Neural crest cell (in vitro differentiated cells): ENCODE measurements at regions not wholly inside any gene's neighbourhood (a gene's known extent, or its start where the extent isn't known, plus 50 kb on each side); places are given as distances from the start of the nearest gene placed in this dataset.

Experiments used
- DNase-seq: peaks from one replicate; pipeline ENCODE4 v3.0.0; 2021; ENCODE audit warnings: low read depth, mixed read lengths, low spot score
- H3K27ac Mint-ChIP-seq: one replicate; pipeline ENCODE4 v1.8.0; 2021; ENCODE audit warnings: mild to moderate bottlenecking, mixed read lengths; ENCODE audit not compliant: unreplicated experiment
- H3K27me3 Mint-ChIP-seq: 2 replicates; pipeline ENCODE4 v1.8.0; 2021; ENCODE audit warnings: low read depth, mild to moderate bottlenecking, mixed read lengths
- H3K36me3 Mint-ChIP-seq: 2 replicates; pipeline ENCODE4 v1.8.0; 2021; ENCODE audit warnings: low read depth, mild to moderate bottlenecking, mixed read lengths
- H3K4me1 Mint-ChIP-seq: 2 replicates; pipeline ENCODE4 v1.8.0; 2021; ENCODE audit warnings: mixed read lengths
- H3K4me3 Mint-ChIP-seq: one replicate; pipeline ENCODE4 v1.8.0; 2021; ENCODE audit warnings: mild to moderate bottlenecking, mixed read lengths
- H3K9me3 Mint-ChIP-seq: 2 replicates; pipeline ENCODE4 v1.8.0; 2021; ENCODE audit warnings: mixed read lengths
- TF ChIP-seq, protein P1 (sequence below): fragments of 200-600 bp; sonication (generic); conservative IDR thresholded peaks from 2 replicates; pipeline ENCODE4 v1.5.0; 2021; ENCODE audit warnings: antibody characterized with exemption, mild to moderate bottlenecking

DNA sequence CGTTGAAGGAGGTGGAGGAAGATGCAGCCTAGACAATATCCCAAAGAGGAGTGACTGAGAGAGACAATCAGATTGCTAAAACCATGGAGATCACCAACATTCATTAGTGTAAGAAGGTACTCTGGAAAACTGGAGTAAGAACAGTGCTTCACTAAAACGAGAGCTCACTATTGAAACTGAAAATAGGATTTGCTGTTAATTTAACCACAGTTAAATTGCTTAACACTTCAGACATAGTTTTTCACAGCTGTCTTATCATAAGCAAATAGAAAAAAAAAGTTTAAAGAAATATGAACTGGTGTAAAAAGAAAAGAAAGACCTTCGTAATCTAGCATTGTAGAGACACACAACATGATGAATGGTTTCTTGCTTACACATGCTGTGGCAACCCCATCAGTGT lies 1049.8 kb upstream of the CHAC2 start:
- H3K27ac Mint-ChIP-seq, result no peak overlapping the region
- TF ChIP-seq, protein P1, sequence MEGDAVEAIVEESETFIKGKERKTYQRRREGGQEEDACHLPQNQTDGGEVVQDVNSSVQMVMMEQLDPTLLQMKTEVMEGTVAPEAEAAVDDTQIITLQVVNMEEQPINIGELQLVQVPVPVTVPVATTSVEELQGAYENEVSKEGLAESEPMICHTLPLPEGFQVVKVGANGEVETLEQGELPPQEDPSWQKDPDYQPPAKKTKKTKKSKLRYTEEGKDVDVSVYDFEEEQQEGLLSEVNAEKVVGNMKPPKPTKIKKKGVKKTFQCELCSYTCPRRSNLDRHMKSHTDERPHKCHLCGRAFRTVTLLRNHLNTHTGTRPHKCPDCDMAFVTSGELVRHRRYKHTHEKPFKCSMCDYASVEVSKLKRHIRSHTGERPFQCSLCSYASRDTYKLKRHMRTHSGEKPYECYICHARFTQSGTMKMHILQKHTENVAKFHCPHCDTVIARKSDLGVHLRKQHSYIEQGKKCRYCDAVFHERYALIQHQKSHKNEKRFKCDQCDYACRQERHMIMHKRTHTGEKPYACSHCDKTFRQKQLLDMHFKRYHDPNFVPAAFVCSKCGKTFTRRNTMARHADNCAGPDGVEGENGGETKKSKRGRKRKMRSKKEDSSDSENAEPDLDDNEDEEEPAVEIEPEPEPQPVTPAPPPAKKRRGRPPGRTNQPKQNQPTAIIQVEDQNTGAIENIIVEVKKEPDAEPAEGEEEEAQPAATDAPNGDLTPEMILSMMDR, result no peak
- no peaks in the 10 kb centered on the region for H3K9me3 Mint-ChIP-seq
- H3K27me3 Mint-ChIP-seq, result no peaks in the 10 kb centered on the region
- no peak for DNase-seq
- no peaks in the 10 kb centered on the region for H3K36me3 Mint-ChIP-seq
- H3K4me1 Mint-ChIP-seq, result no peaks in the 10 kb centered on the region
- no peak overlapping the region for H3K4me3 Mint-ChIP-seq

DNA sequence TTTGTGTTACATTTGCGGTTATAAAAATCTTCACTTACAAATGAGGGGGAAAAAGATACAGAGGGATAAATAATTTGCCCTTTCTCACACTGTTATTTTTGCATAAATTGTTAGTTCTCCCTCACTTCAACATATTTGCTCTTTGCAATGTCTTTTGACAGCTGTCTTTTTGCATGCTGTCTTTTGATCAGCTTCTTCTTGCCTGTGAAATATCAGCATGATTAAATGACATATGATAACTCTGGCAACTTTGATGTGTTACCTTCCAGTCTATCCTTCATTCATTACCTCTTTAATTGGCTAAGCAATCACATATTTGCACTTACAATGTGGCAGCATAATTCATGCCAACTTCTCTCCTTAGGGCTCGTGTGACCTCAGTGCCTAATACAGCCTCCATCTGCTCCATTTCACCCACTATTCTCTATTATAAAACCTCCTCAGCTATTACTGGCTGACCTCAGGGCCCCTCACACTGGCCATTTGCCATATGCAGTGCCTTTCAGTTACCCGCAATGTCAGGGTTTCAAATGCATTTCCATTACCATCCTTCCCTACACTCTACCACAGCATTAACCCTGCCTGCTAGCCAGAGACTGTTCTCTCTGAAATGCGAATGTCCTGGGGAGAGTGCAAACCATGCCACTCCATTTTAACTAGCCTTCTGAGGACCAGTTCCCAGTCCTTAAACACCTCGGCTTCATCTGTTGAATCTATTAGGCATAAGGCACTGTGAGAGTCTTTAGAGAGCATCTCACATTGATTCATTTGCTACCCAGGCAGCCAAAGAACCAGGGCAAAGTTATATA lies 1056.6 kb upstream of the CHAC2 start:
- H3K9me3 Mint-ChIP-seq, result no peaks in the 10 kb centered on the region
- TF ChIP-seq, protein P1, result no peak
- H3K36me3 Mint-ChIP-seq, result no peaks in the 10 kb centered on the region
- H3K27ac Mint-ChIP-seq, result no peak overlapping the region
- H3K4me3 Mint-ChIP-seq, result no peak overlapping the region
- H3K27me3 Mint-ChIP-seq, result no peaks in the 10 kb centered on the region
- no peaks in the 10 kb centered on the region for H3K4me1 Mint-ChIP-seq
- DNase-seq, result no peak

GRCh38 chr2:52704251-52704650 lies 1063.4 kb upstream of the CHAC2 start:
- DNase-seq, result no peak
- H3K4me1 Mint-ChIP-seq, result no peaks in the 10 kb centered on the region
- TF ChIP-seq, protein P1, result no peak
- H3K4me3 Mint-ChIP-seq, result no peak overlapping the region
- no peaks in the 10 kb centered on the region for H3K27me3 Mint-ChIP-seq
- no peak overlapping the region for H3K27ac Mint-ChIP-seq
- peaks cover 4% of the 10 kb centered on the region for H3K9me3 Mint-ChIP-seq
- H3K36me3 Mint-ChIP-seq, result no peaks in the 10 kb centered on the region

DNA sequence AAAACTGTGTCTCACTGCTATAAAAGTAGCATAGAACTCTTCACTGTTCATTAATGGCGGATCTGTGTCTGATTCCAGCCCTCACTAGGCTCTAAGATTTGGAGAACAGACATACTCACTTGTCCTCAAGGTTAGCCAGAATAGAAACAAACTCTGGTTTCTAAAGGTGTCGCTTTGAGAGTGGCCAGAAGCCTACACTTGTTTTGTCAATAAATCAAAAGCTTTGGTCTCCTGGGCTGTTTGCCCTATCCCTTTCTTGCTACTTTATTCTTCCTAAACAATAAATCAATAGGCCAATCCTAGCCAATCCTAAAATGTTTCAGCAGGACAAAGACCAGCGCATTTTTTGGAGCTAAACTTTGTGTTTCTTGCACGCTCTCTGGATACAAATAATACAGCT lies 1064.6 kb upstream of the CHAC2 start:
- DNase-seq, result no peak
- Mint-ChIP-seq H3K9me3 (peaks cover 4% of the 10 kb centered on the region), H3K4me1 (no peaks in the 10 kb centered on the region), H3K4me3 (no peak overlapping the region), H3K36me3 (no peaks in the 10 kb centered on the region), H3K27me3 (no peaks in the 10 kb centered on the region), H3K27ac (no peak overlapping the region)
- TF ChIP-seq, protein P1, result no peak

DNA sequence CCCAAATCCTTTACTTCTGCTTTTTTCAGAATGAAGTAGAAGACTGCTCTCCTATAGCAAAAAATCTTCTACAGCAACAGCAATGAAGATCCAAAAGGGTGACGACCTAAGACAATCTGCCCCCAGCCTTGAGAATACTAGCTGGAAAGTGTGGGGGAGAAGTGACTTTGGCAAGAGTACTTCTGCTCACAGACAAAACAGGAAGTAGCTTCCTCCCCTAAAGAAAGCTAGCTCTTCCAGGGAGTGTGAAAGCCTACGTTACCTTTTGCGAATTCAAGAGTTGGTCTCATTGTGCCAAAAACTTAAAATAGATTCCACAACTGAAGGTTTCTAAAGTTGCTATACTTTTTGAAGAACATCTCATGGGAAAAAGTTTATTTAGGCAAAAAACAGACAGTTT lies 1069.2 kb upstream of the CHAC2 start:
- TF ChIP-seq, protein P1, result no peak
- H3K36me3 Mint-ChIP-seq, result no peaks in the 10 kb centered on the region
- H3K27ac Mint-ChIP-seq, result no peak overlapping the region
- DNase-seq, result no peak
- no peaks in the 10 kb centered on the region for H3K9me3 Mint-ChIP-seq
- no peak overlapping the region for H3K4me3 Mint-ChIP-seq
- H3K4me1 Mint-ChIP-seq, result no peaks in the 10 kb centered on the region
- H3K27me3 Mint-ChIP-seq, result no peaks in the 10 kb centered on the region
